ENCODE measurements at regions not wholly inside any gene's neighbourhood (a gene's known extent, or its start where the extent isn't known, plus 50 kb on each side); places are given as distances from the start of the nearest gene placed in this dataset.

DNA sequence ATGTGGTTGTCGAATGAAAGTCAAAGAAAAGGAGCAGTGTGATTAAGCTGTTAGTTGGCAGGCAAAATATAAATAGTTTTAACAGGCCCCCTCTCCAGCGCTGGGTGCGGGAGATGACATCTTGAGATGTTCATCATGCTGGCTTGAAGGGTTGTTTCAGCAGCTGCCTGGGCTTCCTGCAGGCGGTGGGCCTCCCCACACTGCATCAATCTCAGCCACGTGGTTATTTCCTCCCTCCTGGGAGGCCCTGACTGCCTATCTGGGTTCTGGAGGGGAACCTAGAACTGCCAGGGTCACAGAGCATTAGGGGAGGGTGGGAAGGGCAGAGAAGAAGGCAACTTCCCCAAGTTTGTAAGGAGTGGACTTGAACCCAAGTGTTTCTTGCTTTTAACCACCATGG is 173.3 kb upstream of the SYT13 start:
- TF ChIP-seq, protein P1, sequence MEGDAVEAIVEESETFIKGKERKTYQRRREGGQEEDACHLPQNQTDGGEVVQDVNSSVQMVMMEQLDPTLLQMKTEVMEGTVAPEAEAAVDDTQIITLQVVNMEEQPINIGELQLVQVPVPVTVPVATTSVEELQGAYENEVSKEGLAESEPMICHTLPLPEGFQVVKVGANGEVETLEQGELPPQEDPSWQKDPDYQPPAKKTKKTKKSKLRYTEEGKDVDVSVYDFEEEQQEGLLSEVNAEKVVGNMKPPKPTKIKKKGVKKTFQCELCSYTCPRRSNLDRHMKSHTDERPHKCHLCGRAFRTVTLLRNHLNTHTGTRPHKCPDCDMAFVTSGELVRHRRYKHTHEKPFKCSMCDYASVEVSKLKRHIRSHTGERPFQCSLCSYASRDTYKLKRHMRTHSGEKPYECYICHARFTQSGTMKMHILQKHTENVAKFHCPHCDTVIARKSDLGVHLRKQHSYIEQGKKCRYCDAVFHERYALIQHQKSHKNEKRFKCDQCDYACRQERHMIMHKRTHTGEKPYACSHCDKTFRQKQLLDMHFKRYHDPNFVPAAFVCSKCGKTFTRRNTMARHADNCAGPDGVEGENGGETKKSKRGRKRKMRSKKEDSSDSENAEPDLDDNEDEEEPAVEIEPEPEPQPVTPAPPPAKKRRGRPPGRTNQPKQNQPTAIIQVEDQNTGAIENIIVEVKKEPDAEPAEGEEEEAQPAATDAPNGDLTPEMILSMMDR (conservative IDR thresholded peaks at IDR 0.05): no peak
- no peak for DNase-seq (ENCODE audit: low read depth, low spot score)
- no peak overlapping the region for H3K4me3 Mint-ChIP-seq
- no peaks in the 10 kb centered on the region for H3K36me3 Mint-ChIP-seq (ENCODE audit: low read depth)
- no peak overlapping the region for H3K27ac Mint-ChIP-seq (ENCODE audit: unreplicated experiment)
- peaks cover 32% of the 10 kb centered on the region for H3K27me3 Mint-ChIP-seq (ENCODE audit: low read depth)
- no peaks in the 10 kb centered on the region for H3K4me1 Mint-ChIP-seq
- H3K9me3 Mint-ChIP-seq: no peaks in the 10 kb centered on the region

DNA sequence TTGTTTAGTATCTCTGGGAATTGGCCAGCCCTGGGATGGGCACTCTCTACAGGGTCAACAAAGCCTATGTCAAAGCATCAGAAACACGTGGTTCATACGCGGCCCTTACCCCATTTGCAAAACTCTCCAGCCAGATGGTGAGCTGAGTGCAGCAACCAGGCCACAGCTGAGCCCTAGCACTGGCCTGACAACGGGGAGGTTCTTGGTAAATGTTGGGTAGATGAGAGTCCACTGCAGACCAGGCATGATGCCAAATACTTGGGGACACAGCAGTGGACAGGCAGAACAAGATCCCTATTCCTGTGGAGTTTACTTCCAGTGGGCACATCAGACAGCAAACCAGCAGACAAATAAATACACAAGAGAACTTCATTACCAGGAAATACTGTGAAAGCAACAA is 172.1 kb upstream of the SYT13 start:
- H3K27me3 Mint-ChIP-seq (ENCODE audit: low read depth): peaks cover 32% of the 10 kb centered on the region
- H3K4me1 Mint-ChIP-seq: no peaks in the 10 kb centered on the region
- TF ChIP-seq, protein P1 (conservative IDR thresholded peaks at IDR 0.05): no peak
- no peaks in the 10 kb centered on the region for H3K36me3 Mint-ChIP-seq (ENCODE audit: low read depth)
- DNase-seq (ENCODE audit: low read depth, low spot score): no peak
- no peak overlapping the region for H3K4me3 Mint-ChIP-seq
- no peak overlapping the region for H3K27ac Mint-ChIP-seq (ENCODE audit: unreplicated experiment)
- no peaks in the 10 kb centered on the region for H3K9me3 Mint-ChIP-seq

GRCh38 chr11:45457649-45458048 is 171.5 kb upstream of the SYT13 start:
- DNase-seq (ENCODE audit: low read depth, low spot score): no peak
- Mint-ChIP-seq H3K4me3 (no peak overlapping the region), H3K36me3 (ENCODE audit: low read depth) (no peaks in the 10 kb centered on the region), H3K9me3 (no peaks in the 10 kb centered on the region), H3K27me3 (ENCODE audit: low read depth) (peaks cover 32% of the 10 kb centered on the region), H3K27ac (ENCODE audit: unreplicated experiment) (no peak overlapping the region), H3K4me1 (no peaks in the 10 kb centered on the region)
- TF ChIP-seq, protein P1 (conservative IDR thresholded peaks at IDR 0.05): no peak

GRCh38 chr11:45456686-45457085 is 170.5 kb upstream of the SYT13 start:
- H3K27me3 Mint-ChIP-seq (ENCODE audit: low read depth): peaks cover 32% of the 10 kb centered on the region
- no peaks in the 10 kb centered on the region for H3K36me3 Mint-ChIP-seq (ENCODE audit: low read depth)
- no peaks in the 10 kb centered on the region for H3K9me3 Mint-ChIP-seq
- no peaks in the 10 kb centered on the region for H3K4me1 Mint-ChIP-seq
- no peak overlapping the region for H3K27ac Mint-ChIP-seq (ENCODE audit: unreplicated experiment)
- no peak for DNase-seq (ENCODE audit: low read depth, low spot score)
- H3K4me3 Mint-ChIP-seq: no peak overlapping the region
- TF ChIP-seq, protein P1 (conservative IDR thresholded peaks at IDR 0.05): no peak

DNA sequence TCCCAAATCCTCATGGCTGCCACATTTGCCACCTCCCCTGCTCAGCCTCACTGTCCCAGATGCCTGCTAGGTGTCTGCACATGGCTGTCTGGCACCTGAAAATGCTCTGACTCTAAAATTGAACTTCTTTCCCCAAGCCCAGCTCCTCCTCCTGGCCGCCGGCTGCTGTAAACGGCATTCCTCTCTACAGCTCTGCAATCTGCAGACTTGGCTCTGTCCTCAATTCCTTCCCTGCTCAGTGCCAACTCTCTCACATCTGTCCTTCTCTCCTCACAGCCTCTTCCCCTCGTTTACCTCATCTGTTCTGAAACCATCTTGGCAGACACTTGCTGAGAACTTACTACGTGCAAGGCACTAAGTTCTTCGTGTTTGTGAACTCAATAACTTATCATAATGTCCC is 169.4 kb upstream of the SYT13 start:
- TF ChIP-seq, protein P1 (conservative IDR thresholded peaks at IDR 0.05): no peak
- Mint-ChIP-seq H3K27me3 (ENCODE audit: low read depth) (peaks cover 23% of the 10 kb centered on the region), H3K9me3 (no peaks in the 10 kb centered on the region), H3K36me3 (ENCODE audit: low read depth) (no peaks in the 10 kb centered on the region), H3K4me1 (no peaks in the 10 kb centered on the region), H3K27ac (ENCODE audit: unreplicated experiment) (no peak overlapping the region), H3K4me3 (no peak overlapping the region)
- no peak for DNase-seq (ENCODE audit: low read depth, low spot score)

- Mint-ChIP-seq H3K4me3 (no peak overlapping the region), H3K36me3 (ENCODE audit: low read depth) (no peaks in the 10 kb centered on the region), H3K9me3 (no peaks in the 10 kb centered on the region), H3K27me3 (ENCODE audit: low read depth) (peaks cover 19% of the 10 kb centered on the region), H3K27ac (ENCODE audit: unreplicated experiment) (no peak overlapping the region), H3K4me1 (no peaks in the 10 kb centered on the region)
- no peak for DNase-seq (ENCODE audit: low read depth, low spot score)
- TF ChIP-seq, protein P1 (conservative IDR thresholded peaks at IDR 0.05): no peak
Measured at GRCh38 chr11:45454917-45455401, 168.8 kb upstream of the SYT13 start.
